Endothelial cell (in vitro differentiated cells): ENCODE measurements at regions not wholly inside any gene's neighbourhood (a gene's known extent, or its start where the extent isn't known, plus 50 kb on each side); places are given as distances from the start of the nearest gene placed in this dataset.
A peak's percentile ranks its signal among the peaks of the same experiment; 100 is the strongest.

Experiments used
- DNase-seq: peaks from one replicate; pipeline ENCODE4 v3.0.0; 2021; ENCODE audit warnings: low spot score
- H3K27ac Mint-ChIP-seq: one replicate; pipeline ENCODE4 v1.8.0; 2021; ENCODE audit warnings: mixed read lengths, inconsistent platforms; ENCODE audit not compliant: unreplicated experiment
- H3K27me3 Mint-ChIP-seq: one replicate; pipeline ENCODE4 v1.8.0; 2021; ENCODE audit warnings: mild to moderate bottlenecking, moderate library complexity, mixed read lengths, inconsistent platforms; ENCODE audit not compliant: unreplicated experiment
- H3K36me3 Mint-ChIP-seq: one replicate; pipeline ENCODE4 v1.8.0; 2021; ENCODE audit warnings: mild to moderate bottlenecking, low read depth, mixed read lengths, inconsistent platforms; ENCODE audit not compliant: unreplicated experiment
- H3K4me1 Mint-ChIP-seq: one replicate; pipeline ENCODE4 v1.8.0; 2021; ENCODE audit warnings: mild to moderate bottlenecking, mixed read lengths, inconsistent platforms; ENCODE audit not compliant: unreplicated experiment
- H3K4me3 Mint-ChIP-seq: one replicate; pipeline ENCODE4 v1.8.0; 2021; ENCODE audit warnings: mild to moderate bottlenecking, mixed read lengths, inconsistent platforms; ENCODE audit not compliant: unreplicated experiment
- H3K9me3 Mint-ChIP-seq: one replicate; pipeline ENCODE4 v1.8.0; 2021; ENCODE audit warnings: mixed read lengths, inconsistent platforms; ENCODE audit not compliant: unreplicated experiment
- TF ChIP-seq, protein P1 (sequence below): fragments of 200-600 bp; sonication (generic); IDR thresholded peaks from one replicate; pipeline ENCODE4 v1.5.0; 2021; ENCODE audit warnings: antibody characterized with exemption; ENCODE audit not compliant: unreplicated experiment

DNA sequence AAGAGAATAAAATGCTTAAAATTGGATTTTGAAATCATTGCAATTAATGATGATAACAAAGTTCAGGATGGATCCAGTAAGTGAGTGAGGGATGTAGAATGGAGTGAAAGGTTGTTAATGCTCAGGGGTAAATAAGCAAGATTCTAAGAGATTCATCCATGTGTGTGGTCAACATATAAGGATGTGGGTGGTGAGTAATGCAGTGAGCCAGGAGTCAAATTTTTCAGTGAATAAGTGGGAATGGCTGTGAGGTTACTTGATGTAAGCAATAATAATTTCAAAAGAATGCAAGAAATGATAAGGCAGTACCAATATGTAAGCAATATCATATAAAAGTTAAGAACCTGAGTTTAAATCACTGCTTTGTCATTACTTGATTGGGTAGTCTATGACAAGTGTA, 207.5 kb upstream of the ADGRB3 start:
- Mint-ChIP-seq H3K4me1 (no peaks in the 10 kb centered on the region), H3K27me3 (no peaks in the 10 kb centered on the region), H3K27ac (no peak overlapping the region), H3K4me3 (no peak overlapping the region), H3K9me3 (no peaks in the 10 kb centered on the region), H3K36me3 (no peaks in the 10 kb centered on the region)
- TF ChIP-seq, protein P1, sequence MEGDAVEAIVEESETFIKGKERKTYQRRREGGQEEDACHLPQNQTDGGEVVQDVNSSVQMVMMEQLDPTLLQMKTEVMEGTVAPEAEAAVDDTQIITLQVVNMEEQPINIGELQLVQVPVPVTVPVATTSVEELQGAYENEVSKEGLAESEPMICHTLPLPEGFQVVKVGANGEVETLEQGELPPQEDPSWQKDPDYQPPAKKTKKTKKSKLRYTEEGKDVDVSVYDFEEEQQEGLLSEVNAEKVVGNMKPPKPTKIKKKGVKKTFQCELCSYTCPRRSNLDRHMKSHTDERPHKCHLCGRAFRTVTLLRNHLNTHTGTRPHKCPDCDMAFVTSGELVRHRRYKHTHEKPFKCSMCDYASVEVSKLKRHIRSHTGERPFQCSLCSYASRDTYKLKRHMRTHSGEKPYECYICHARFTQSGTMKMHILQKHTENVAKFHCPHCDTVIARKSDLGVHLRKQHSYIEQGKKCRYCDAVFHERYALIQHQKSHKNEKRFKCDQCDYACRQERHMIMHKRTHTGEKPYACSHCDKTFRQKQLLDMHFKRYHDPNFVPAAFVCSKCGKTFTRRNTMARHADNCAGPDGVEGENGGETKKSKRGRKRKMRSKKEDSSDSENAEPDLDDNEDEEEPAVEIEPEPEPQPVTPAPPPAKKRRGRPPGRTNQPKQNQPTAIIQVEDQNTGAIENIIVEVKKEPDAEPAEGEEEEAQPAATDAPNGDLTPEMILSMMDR = no peak
- DNase-seq = no peak

DNA sequence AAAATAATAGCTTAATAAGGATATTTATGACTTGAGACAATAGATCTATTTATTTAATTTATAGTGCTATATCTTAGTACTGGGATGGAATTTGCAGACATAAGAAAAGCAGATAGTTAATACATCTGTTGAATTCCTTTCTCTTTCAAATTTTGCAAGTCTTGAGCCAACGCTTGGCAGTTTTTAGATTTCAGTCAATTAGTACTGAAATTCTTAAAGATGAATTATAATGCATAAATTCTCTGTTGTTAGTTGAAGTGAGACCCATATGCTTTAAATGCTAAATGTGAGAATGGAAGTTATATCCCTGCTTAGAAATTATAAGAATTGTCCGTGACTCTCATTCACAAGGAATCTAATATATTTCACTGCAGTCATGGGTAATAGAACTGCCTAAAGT, 225.1 kb upstream of the ADGRB3 start:
- no peaks in the 10 kb centered on the region for H3K9me3 Mint-ChIP-seq
- no peak for DNase-seq
- H3K36me3 Mint-ChIP-seq = no peaks in the 10 kb centered on the region
- H3K4me3 Mint-ChIP-seq = no peak overlapping the region
- H3K4me1 Mint-ChIP-seq = no peaks in the 10 kb centered on the region
- no peak overlapping the region for H3K27ac Mint-ChIP-seq
- TF ChIP-seq, protein P1 = no peak
- no peaks in the 10 kb centered on the region for H3K27me3 Mint-ChIP-seq

- Mint-ChIP-seq H3K27ac (no peak overlapping the region), H3K4me3 (no peak overlapping the region), H3K4me1 (no peaks in the 10 kb centered on the region), H3K9me3 (no peaks in the 10 kb centered on the region), H3K36me3 (no peaks in the 10 kb centered on the region), H3K27me3 (no peaks in the 10 kb centered on the region)
- no peak for DNase-seq
- TF ChIP-seq, protein P1 = peak; percentile 18
Observed at GRCh38 chr6:68400396-68400795, 234.7 kb upstream of the ADGRB3 start.

DNA sequence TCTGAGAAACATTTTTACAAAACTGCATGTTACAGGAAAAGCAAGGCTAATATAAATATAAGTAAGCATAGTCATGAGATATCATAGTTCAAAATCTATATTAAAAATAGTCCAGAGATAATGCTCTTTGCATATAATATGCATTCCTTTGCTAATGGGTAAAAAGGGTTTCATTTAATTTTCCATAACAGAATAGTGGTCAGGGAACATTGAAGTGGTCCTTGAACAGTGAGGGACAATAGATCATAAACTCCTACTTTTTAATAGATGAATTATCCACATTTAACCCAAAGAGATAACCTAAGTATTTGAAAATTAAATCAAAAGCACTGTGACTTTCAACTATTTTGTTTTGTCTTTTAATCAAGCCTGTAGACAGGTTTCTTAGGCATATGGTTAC, 243.1 kb upstream of the ADGRB3 start:
- H3K36me3 Mint-ChIP-seq = no peaks in the 10 kb centered on the region
- TF ChIP-seq, protein P1 = no peak
- no peaks in the 10 kb centered on the region for H3K27me3 Mint-ChIP-seq
- no peaks in the 10 kb centered on the region for H3K4me1 Mint-ChIP-seq
- no peak overlapping the region for H3K4me3 Mint-ChIP-seq
- no peak for DNase-seq
- no peaks in the 10 kb centered on the region for H3K9me3 Mint-ChIP-seq
- H3K27ac Mint-ChIP-seq = no peak overlapping the region

- Mint-ChIP-seq H3K4me3 (no peak overlapping the region), H3K27me3 (no peaks in the 10 kb centered on the region), H3K36me3 (no peaks in the 10 kb centered on the region), H3K27ac (no peak overlapping the region), H3K4me1 (no peaks in the 10 kb centered on the region), H3K9me3 (no peaks in the 10 kb centered on the region)
- no peak for DNase-seq
- TF ChIP-seq, protein P1 = no peak
Observed at GRCh38 chr6:68372991-68373390, 262.1 kb upstream of the ADGRB3 start.
